Esophagus squamous epithelium (tissue), 4 donors: ENCODE measurements at regions not wholly inside any gene's neighbourhood (a gene's known extent, or its start where the extent isn't known, plus 50 kb on each side); places are given as distances from the start of the nearest gene placed in this dataset.

ENCODE experiments used
- POLR2A ChIP-seq, 4 donors: fragments of 450-650 bp; IDR thresholded peaks; one replicate each; pipeline ENCODE4 v1.6.1; 2017; ENCODE audit warnings: antibody characterized with exemption in 4 of 4, mild to moderate bottlenecking in 4 of 4, moderate library complexity in 3 of 4
- TF ChIP-seq, protein P1 (sequence below), 6 experiments: fragments of 450-650 bp in 4 of 6; fragments of 200-600 bp in 2 of 6; sonication (generic) in 2 of 6; IDR thresholded peaks; one replicate each; pipeline ENCODE4 v1.5.1; 2016 to 2019; ENCODE audit warnings: antibody characterized with exemption in 6 of 6, mild to moderate bottlenecking in 4 of 6, moderate library complexity in 4 of 6

DNA sequence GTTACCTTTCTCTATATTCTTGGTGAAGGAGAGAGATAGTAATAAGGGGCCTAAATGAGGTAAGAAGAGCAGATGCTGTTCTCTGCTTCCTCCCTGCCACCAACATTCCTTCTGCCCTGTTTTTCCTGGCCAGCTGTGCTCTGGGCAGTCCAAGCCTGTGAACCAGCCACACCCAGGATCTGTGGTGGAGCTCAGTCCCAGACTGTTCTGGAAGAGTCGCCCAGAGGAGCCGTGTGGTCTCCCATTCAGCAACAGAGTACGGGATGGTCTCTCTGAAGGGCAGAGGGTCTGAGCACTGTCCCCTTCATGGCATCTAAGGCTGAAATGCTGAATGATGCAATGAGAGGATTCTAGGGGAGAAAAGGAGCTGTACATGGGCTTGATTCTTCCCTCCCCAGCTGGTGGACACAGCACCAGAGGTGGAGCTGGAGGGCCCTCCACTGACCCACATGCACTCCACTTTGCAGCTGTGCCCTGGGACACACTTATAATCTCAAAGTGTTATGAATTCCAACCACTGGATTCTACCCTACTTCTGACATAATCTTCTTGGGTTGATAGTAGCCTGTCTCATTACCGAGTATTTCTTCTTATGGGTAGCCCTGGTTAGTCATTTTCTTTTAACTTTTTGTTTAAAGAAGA lies 70.8 kb upstream of the RPS23 start:
- TF ChIP-seq, protein P1, sequence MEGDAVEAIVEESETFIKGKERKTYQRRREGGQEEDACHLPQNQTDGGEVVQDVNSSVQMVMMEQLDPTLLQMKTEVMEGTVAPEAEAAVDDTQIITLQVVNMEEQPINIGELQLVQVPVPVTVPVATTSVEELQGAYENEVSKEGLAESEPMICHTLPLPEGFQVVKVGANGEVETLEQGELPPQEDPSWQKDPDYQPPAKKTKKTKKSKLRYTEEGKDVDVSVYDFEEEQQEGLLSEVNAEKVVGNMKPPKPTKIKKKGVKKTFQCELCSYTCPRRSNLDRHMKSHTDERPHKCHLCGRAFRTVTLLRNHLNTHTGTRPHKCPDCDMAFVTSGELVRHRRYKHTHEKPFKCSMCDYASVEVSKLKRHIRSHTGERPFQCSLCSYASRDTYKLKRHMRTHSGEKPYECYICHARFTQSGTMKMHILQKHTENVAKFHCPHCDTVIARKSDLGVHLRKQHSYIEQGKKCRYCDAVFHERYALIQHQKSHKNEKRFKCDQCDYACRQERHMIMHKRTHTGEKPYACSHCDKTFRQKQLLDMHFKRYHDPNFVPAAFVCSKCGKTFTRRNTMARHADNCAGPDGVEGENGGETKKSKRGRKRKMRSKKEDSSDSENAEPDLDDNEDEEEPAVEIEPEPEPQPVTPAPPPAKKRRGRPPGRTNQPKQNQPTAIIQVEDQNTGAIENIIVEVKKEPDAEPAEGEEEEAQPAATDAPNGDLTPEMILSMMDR (IDR thresholded peaks at IDR 0.05) = no peak
- no peak for TF ChIP-seq POLR2A (IDR thresholded peaks at IDR 0.05)
